Muscle of leg (tissue), 3 donors: ENCODE measurements at regions not wholly inside any gene's neighbourhood (a gene's known extent, or its start where the extent isn't known, plus 50 kb on each side); places are given as distances from the start of the nearest gene placed in this dataset.

Experiments
- DNase-seq: peaks from one replicate; pipeline ENCODE4 v3.0.0; 2013
- H3K27ac ChIP-seq: one replicate; pipeline ENCODE4 v1.5.1; 2013; ENCODE audit warnings: mild to moderate bottlenecking, low read length, control low read depth
- H3K27me3 ChIP-seq: one replicate; pipeline ENCODE4 v1.6.1; 2013; ENCODE audit warnings: low read length; ENCODE audit not compliant: control insufficient read depth, insufficient read depth
- H3K36me3 ChIP-seq: one replicate; pipeline ENCODE4 v1.6.1; 2013; ENCODE audit warnings: low read length; ENCODE audit not compliant: control insufficient read depth, insufficient read depth
- H3K4me1 ChIP-seq: one replicate; pipeline ENCODE4 v1.6.1; 2013; ENCODE audit warnings: low read length; ENCODE audit not compliant: control insufficient read depth, insufficient read depth
- H3K4me3 ChIP-seq: one replicate; pipeline ENCODE4 v1.5.1; 2013; ENCODE audit warnings: low read length, control low read depth
- H3K9me3 ChIP-seq: replicated peaks from 2 replicates; pipeline ENCODE4 v1.6.1; 2013; ENCODE audit warnings: low read depth, low read length; ENCODE audit not compliant: control insufficient read depth
- WGBS: methylation state at CpG from one replicate; pipeline ENCODE4 v1.1.5; 2013; ENCODE audit warnings: missing lambda C conversion rate; ENCODE audit not compliant: insufficient coverage; 5-methylcytosine and 5-hydroxymethylcytosine counted together

DNA sequence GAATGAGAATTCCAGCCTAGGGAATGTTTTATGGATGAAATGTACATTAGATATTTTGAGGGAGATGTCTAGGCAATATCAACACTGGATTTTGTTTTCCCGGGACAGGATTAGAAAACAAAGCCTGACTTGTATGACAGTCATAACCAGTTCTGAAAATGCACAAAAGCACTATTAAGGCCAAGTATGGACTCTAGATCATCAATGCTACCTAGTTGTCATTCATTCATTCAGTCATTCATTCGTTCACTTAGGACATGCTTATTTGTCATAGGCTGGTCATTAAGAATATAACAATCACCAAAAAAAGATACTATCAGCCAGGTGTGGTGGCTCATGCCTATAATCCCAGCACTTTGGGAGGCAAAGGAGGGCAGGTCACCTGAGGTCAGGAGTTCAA lies 511.2 kb downstream of the CMPK2 start:
- 29% methylated on average over 1 of the region's 2 CpGs for WGBS
- H3K4me3 ChIP-seq: no peak overlapping the region
- peaks cover 5% of the 10 kb centered on the region for H3K4me1 ChIP-seq
- no peaks in the 10 kb centered on the region for H3K36me3 ChIP-seq
- no peak for DNase-seq
- H3K9me3 ChIP-seq: no peaks in the 10 kb centered on the region
- no peaks in the 10 kb centered on the region for H3K27me3 ChIP-seq
- no peak overlapping the region for H3K27ac ChIP-seq

DNA sequence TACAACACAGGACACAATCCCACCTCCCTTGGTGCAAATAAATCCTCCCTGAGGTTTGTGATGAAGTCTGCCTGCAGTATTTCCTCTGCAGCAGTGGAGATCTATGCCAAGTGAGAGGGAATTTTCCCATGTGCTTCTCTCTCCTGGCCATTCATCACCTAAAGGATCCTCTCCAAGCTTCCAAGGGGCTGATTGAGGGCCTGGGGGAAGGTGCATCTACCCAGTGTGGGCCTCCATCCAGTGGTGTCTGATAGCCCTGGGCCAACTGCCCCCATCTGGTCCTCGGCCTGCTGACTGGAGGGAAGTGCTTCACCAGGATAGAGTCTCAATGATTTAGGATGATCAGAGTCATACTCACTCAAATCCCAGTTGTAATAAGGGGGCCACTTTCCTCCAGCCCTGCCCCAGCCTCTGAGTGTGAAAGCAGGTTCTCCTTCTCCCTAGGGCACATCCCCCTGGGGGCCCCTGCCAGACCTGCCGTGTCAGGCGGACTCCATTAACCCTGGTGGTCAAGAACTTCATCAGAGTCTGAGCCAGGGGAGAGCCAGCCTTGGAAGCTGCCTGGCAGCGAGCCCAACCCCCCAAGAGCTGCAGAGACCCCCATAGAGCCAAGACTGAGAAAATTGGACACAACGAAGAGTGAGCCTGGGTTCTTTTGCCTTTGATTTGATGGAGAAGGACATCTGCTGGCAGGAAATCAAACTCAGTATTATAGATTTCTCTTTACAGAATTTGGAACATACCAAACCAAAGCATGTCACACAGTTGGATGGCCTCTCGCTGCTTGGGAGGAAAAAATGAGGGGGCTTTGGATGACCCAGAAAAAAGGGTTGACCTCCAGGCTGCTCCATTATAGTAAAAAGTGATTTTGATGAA lies 509.6 kb downstream of the CMPK2 start:
- H3K27me3 ChIP-seq: no peaks in the 10 kb centered on the region
- H3K27ac ChIP-seq: no peak overlapping the region
- DNase-seq: no peak
- no peak overlapping the region for H3K4me3 ChIP-seq
- H3K9me3 ChIP-seq: no peaks in the 10 kb centered on the region
- H3K36me3 ChIP-seq: no peaks in the 10 kb centered on the region
- peaks cover 5% of the 10 kb centered on the region for H3K4me1 ChIP-seq
- WGBS: 47% methylated on average over 3 of the region's 6 CpGs

DNA sequence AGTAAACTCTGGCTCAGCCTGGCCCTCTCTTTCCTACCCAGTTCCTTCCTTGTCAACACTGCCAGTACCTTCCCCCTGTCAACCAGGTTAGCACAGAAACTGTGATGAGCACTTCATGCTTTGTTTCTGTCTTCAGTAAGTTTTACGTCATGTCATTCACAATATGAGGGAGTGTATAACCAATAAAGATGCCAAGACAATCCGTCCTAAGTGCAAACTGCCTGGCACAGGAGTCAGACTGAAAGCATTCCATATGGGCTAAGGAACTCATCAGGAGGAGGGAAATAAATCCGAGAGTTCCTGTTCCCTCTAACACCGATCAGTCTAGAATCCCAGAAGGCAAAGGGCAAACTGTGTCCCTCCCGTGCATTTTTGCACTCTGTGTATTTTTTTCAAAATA lies 507.2 kb downstream of the CMPK2 start:
- 100% methylated on average over 1 of the region's 5 CpGs for WGBS
- DNase-seq: no peak
- no peaks in the 10 kb centered on the region for H3K9me3 ChIP-seq
- no peak overlapping the region for H3K4me3 ChIP-seq
- H3K4me1 ChIP-seq: peaks cover 2% of the 10 kb centered on the region
- no peak overlapping the region for H3K27ac ChIP-seq
- no peaks in the 10 kb centered on the region for H3K27me3 ChIP-seq
- no peaks in the 10 kb centered on the region for H3K36me3 ChIP-seq

GRCh38 chr2:6358985-6359384 lies 506.7 kb downstream of the CMPK2 start:
- H3K27ac ChIP-seq: no peak overlapping the region
- H3K27me3 ChIP-seq: no peaks in the 10 kb centered on the region
- H3K9me3 ChIP-seq: no peaks in the 10 kb centered on the region
- no peaks in the 10 kb centered on the region for H3K36me3 ChIP-seq
- no peak for DNase-seq
- no peak overlapping the region for H3K4me3 ChIP-seq
- WGBS: 79% methylated on average over 3 of the region's 5 CpGs
- peaks cover 2% of the 10 kb centered on the region for H3K4me1 ChIP-seq

- no peak for DNase-seq
- 51% methylated on average over 3 of the region's 5 CpGs for WGBS
Measured at GRCh38 chr2:6359964-6360363, 505.7 kb downstream of the CMPK2 start.

DNA sequence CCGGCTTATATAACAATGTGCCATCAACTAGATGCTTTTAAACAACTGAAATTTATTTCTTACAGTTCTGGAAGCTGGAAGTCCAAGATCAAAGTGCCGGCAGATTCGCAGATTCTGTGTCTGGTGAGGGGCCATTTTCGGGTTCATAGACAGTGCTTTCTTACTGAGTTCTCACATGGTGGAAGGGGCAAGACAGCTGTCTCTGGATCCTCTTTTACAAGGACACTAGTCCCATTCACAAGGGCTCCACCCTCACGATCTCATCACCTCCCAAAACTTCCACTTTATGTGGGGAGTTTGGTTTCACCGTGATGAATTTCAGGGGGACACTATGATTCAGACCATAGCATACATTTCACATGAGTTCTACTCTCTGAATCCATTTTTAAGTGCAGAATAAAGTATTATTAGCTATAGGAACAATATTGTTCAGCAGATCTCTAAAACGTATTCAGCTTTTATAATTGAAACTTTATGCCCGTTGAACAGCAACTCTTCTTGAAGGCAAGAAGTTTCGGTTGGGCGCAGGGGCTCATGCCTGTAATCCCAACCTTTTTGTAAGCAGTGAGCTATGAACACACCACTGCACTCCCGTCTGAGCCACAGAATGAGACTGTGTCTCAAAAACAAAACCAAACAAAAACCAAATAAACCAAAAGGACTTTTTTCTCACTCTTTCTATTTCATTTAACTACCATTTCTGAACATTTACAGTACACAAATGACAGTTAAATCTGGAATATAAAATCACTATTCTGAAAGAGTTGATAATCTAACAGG lies 502.8 kb downstream of the CMPK2 start:
- Histone ChIP-seq H3K4me1 (peaks cover 2% of the 10 kb centered on the region), H3K27me3 (no peaks in the 10 kb centered on the region), H3K9me3 (no peaks in the 10 kb centered on the region), H3K27ac (no peak overlapping the region), H3K36me3 (no peaks in the 10 kb centered on the region), H3K4me3 (no peak overlapping the region)
- DNase-seq: no peak
- WGBS: 69% methylated on average over 5 of the region's 11 CpGs

More at GRCh38 chr2:6359964-6360363, 505.7 kb downstream of the CMPK2 start:
- H3K36me3 ChIP-seq: no peaks in the 10 kb centered on the region
- no peak overlapping the region for H3K27ac ChIP-seq
- no peaks in the 10 kb centered on the region for H3K9me3 ChIP-seq
- no peaks in the 10 kb centered on the region for H3K27me3 ChIP-seq
- H3K4me3 ChIP-seq: no peak overlapping the region
- peaks cover 2% of the 10 kb centered on the region for H3K4me1 ChIP-seq

DNA sequence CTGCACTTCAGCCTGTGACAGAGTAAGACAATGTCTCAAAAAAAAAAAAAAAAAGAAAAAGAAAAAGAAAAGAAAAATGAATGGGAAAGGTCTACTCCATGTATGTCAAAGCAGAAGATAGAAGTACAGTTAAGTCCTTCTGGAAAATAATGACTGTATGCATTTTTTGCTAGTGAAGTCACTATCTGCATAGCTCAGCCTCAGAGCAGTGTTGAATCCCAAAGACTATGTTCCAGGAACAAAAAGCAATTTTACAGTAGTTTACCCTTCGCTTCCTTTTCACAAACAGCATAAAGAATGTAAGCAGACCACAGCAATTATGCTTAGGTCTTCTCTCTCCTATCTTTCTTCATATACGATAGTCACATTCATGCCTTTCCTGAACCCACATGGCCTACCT lies 497.4 kb downstream of the CMPK2 start:
- peaks cover 2% of the 10 kb centered on the region for H3K4me1 ChIP-seq
- DNase-seq: peak; percentile 85
- 54% methylated on average over 2 of the region's 2 CpGs for WGBS
- H3K27me3 ChIP-seq: no peaks in the 10 kb centered on the region
- H3K4me3 ChIP-seq: no peak overlapping the region
- H3K27ac ChIP-seq: no peak overlapping the region
- H3K36me3 ChIP-seq: no peaks in the 10 kb centered on the region
- H3K9me3 ChIP-seq: no peaks in the 10 kb centered on the region

- Histone ChIP-seq H3K36me3 (no peaks in the 10 kb centered on the region), H3K4me3 (no peak overlapping the region), H3K27ac (no peak overlapping the region), H3K4me1 (peaks cover 2% of the 10 kb centered on the region), H3K9me3 (no peaks in the 10 kb centered on the region), H3K27me3 (no peaks in the 10 kb centered on the region)
- DNase-seq: no peak
- 100% methylated on average over 1 of the region's 3 CpGs for WGBS
Measured at GRCh38 chr2:6369266-6369665, 496.4 kb downstream of the CMPK2 start.

DNA sequence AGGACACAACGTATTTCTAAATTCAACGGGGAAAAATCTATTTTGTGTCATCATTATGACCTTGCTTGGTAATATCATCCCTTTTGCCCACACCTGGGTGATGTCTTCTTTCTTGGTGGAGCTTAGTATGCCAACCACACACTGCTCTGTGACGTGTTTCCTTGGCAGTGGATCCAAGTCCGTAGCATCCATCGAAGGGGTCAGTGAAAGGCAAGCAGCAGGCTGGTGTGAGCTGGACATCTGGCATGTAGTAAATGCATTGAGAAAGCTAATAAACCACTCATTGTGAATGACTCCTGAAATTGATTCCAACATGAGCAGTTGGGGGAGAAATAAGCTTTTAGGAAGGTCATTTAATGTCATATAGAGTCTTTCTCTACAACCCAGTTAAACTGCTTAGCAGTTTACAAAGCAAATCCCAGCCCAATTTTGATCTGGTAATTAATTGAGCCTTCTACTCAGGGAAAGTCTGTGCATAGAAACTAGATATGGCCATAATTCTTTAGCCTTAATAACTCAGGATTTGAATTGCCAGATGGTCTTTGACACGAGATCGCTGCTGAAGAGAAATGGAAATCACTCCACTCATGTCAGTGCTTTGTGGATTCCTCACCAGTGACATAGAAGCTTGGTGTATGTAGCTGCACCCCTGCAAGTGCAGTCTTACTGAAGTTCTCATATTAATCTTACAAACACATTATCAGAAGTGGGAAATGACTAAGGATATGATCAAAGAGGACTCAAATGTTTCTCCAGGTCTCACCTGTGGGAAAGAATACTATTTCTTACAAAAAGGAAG lies 494.8 kb downstream of the CMPK2 start:
- Histone ChIP-seq H3K4me3 (no peak overlapping the region), H3K9me3 (peaks cover 2% of the 10 kb centered on the region), H3K27ac (no peak overlapping the region), H3K36me3 (no peaks in the 10 kb centered on the region), H3K4me1 (peaks cover 2% of the 10 kb centered on the region), H3K27me3 (no peaks in the 10 kb centered on the region)
- no peak for DNase-seq
- WGBS: 40% methylated on average over 1 of the region's 7 CpGs
